SK-N-DZ (cell line): ENCODE measurements at regions not wholly inside any gene's neighbourhood (a gene's known extent, or its start where the extent isn't known, plus 50 kb on each side); places are given as distances from the start of the nearest gene placed in this dataset.

Experiments
- DNase-seq: peaks from one replicate; pipeline ENCODE4 v3.0.0-alpha.2; 2015; ENCODE audit warnings: low spot score

DNA sequence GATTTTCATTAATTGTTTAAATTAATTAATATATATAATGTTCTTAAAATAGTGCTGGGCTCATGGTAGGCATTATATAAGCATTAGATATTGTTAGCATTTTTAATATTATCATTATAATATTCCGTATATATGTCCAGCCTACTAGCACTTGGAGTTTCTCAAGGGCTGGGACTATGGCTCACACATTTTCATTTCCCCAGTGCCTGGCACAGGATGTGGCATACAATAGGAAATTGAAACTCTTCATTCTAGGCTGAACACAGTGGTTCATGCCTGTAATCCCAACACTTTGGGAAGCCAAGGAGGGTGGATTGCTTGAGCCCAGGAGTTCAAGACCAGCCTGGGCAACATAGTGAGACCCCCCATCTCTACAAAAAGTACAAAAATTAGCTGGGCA lies 170.4 kb downstream of the RSL24D1 start:
- no peak for DNase-seq

DNA sequence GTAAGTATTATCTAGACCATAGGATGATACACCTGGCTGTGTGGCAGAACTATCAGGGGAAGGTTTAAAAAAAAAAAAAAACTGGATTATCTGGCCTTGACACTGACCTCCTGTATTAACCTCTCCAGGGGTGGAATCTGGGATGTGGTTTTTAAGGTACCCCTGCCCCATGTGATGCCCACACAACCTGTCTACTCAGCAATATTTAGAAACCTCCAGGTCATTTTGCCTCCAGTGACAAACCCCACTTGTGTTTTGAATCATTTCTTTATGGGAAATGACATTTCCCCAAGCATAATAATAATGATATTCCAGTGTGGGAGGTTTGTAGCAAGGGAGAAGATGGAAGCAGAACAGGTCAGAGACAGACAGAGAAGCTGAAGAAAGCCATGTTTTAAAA lies 179.1 kb downstream of the RSL24D1 start:
- no peak for DNase-seq

DNA sequence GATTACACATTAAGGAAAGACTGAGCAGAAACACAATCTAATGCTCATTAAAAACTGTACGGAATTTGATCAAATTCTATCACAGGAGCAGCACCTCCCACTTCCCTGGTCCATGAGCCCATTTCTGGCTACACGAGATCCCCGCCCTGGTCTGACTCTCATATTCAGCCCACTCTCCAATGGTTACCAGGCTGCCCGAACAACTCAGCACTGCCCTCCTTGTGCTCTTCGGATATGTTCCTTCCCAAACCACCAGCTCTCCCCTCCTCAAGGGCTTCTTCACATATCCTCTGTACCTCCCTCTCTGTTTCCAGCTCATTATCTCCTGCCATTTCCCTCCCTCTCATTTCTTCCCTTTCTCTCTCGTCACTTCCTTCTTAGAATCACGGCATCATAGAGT lies 180.5 kb downstream of the RSL24D1 start:
- no peak for DNase-seq

DNA sequence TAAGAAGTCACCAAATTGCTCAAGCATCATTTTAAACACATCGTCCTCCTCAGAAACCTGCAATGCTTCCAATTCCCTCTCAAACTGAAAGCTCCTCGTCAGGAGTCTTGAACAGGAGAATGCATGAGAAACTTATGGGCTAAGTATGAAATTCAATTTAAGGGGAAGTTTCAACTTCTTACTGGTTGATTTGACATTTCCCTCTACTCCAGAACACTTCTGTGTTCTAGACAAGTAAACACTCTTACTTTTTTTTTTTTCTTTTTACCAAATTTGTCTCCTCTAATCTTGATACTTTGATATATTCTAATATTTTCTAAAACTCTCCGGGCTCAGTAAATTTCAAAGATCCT lies 181.7 kb downstream of the RSL24D1 start:
- DNase-seq = no peak

DNA sequence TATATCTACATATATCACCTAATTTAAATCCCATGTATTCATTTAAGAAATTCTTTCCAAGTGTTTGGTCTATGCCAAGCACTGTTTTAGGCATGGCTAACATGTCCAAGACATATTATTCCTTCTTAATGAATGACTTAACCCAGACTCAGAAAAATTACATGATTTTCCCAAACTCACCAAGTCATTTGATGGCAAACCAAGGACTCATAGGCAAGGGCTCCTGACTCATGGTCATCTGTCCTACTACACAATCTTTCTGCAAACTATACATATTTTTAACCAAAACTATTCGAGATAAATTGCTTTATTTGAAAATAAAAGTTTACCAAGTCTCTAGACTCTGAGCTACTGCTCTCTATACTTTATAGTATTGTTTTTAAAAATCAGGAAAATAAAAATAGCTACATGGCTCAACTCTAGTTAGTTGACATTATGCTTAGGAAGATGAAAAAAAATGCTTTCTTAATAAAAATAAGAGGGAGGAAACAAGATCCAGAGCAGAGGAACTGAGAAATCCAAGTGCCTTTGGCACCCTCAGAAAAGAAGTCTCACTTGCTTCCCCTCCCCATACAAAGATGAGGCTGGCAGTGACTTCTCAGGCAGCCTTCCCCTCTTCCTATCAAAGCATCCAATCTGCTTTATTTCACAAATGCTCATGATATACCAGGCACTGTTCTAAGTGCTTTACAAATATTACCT lies 182.2 kb downstream of the RSL24D1 start:
- no peak for DNase-seq

DNA sequence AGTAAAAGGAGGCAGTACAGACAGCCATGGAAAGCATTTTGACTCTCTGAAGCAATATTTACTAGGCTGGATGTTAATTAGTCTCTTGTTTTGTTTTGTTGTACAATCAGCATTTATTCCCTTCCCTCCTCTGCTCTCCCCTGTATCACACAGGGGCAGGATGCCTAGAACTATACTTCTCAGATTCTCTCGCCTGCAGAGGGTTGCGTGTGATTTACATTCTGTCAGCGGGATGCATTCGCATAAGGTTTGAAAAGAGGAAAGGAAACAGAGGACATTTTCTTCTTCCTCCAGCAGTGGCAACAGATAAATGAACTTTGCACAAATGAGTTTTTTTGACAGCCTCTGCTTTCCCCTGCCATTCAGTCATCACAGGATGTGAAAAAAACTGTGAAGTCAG lies 188.3 kb downstream of the RSL24D1 start:
- DNase-seq = no peak

DNA sequence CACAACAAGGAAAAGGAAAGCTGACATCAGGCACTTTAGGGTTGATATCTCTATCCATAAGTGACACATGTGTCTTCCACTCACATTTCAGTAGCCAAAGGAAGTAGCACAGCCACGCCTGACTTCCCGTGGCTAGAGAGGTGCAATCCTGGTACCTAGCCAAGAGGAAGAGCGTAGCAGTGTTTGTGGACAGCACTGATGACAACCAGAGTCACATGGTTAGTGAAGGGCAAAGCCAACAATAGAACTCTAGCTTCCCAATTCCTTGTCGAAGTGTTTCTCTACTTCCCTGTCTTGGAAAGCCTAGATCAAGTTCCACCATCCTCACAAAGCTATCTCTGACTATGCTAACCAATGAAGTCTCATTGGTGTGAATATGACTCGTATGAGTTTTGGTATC lies 189.2 kb downstream of the RSL24D1 start:
- DNase-seq = no peak

DNA sequence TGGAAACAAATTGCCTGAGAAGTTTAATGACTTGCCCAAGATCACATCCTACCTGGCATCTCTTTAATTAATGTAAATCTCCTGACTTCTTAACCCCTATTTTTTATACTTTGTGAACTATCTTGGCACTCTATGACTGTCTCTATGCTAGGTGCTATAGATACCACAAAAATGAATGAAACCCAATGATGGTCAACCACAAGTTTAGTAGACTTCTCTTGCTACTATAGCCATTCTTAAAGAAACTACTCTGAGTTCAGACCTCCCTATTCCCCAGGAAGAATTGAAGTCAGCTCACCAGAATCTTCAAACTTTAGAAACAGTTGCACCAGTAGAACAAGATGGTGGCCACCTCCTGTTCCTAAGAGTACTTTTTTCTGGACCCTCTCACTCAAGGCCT lies 191.1 kb downstream of the RSL24D1 start:
- no peak for DNase-seq

DNA sequence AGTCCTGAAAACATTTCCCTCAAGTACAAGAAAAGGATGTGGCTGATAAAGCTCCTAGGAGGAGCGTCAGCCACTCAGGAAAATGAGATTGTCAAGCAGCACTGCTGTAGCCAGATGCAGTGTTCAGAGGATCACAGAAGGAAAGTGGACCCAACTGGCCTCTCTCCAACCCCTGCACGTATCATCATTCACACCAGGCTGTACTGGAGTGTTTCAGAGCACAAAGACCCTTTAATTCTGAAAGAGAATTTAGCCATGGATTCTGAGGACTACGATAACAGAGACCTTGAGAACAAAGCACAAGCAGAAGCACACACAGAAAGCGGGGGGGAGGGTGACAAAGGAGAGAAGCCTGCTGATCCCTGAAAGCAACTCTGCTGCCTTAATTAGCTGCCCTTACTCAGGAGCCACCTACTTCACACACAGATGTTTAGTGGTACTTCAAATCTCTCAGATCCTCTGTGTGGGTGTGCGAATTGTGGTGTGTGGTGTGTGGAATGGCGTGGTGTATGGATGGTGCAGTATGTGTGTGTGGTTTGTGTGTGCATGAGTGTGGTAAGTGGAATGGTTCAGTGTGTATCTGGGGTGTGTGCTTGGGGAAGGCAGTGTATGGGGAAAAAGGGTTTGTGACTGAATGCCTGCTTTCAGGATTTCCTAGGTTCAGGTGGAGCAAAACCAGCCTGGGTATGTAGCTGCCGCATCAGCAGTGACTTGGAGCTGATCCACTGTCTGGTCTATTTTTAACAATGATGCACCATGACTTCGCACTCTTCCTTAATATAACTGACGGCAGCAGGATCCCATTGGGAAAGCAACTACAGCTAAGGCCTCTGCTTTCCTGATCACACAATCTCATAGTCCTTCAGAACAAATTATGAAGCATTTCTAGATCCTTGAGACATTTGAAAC lies 192.5 kb downstream of the RSL24D1 start:
- DNase-seq = no peak

DNA sequence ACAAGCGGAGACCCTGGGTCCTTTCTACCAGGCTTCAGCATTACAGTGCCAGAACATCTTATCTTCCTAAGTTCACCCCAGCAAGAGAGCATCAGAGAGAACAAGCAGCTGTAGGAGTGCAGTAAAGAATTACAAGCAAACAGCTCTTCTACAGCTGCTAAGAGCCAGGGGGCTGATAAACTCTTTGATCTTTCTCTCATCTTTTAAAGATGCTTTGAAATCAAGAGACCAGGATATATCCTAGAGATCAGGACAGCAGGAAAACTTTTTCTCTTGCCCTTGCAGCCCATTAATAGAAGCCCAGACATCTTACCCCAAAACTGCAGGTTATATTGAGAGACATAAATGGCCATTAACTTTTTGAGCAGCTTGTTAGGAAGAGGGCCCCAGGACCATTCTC lies 198.1 kb downstream of the RSL24D1 start:
- DNase-seq = no peak

DNA sequence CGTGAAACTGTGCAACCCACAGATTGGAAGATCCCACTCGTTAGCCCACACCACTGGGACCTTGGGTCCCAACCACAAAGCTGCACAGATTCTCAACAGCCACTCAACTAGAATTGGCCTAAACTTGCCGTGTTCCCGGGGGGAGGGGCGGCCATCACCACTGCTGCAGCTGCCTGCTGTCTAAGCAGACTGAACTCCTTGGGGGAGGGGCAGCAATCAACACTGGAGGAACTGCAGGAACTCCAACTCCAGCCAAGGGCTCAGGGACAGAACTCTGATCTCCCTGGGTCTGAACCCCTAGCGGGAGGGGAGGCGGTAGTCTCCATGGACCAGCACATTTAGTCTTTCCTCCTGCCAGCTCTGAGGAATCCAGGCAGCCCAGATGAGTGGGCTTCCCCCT lies 205.9 kb downstream of the RSL24D1 start:
- DNase-seq = peak; percentile 18

DNA sequence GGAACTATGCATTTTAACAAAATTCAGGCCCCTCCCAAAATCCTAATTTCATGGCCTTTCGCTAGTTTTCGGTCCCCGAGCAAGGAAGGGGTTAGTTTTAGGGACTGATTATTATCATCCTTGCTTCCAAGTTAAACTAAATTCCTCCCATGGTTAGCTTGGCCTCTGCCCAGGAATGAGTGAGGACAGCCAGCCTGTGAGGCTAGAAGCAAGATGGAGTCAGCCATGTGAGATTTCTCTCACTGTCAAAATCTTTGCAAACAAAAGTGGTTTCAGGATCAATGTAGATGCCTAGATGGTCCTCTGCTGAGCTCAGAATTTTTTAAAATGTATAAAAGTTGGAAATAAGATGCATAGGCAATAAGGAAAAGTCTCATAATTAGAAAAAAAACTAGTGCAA lies 208.9 kb downstream of the RSL24D1 start:
- DNase-seq = no peak

DNA sequence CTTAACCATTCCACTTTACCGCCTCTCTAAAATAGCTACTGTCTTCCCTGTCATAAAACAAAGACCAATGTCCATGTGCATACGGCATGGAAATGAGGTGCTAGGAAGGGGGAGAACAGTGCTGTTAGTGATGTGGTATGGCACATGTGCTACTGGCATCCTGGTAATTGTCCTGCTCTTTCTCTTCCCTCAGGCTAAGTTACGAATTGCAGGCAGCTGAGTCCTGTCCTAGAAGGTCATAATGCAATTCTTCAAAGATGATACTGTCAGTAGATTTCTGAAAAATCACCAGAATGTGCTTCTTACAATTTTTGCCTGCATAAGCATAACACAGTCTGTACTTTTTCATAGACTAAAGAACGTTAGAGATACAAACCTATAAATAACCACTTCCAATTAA lies 216.8 kb downstream of the RSL24D1 start:
- no peak for DNase-seq

DNA sequence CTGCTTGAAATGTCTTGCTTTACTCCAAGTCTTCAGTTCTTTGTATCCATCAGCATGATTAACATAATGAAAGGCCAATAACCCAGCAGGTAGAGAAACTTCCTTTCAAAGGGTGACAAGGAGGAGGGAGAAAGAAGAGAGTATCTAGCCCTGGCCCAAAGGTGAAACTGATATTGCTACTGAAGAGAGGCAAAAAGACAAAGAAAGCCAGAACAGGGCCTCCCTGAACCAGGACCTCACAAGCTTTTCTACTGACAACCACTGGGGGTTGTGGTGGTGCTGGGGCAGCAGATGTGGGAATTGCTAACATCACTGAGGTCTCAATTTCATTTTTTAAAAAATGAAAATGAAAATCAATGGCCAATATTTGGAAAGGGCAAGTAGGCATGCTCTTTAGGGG lies 234.1 kb downstream of the RSL24D1 start:
- no peak for DNase-seq

DNA sequence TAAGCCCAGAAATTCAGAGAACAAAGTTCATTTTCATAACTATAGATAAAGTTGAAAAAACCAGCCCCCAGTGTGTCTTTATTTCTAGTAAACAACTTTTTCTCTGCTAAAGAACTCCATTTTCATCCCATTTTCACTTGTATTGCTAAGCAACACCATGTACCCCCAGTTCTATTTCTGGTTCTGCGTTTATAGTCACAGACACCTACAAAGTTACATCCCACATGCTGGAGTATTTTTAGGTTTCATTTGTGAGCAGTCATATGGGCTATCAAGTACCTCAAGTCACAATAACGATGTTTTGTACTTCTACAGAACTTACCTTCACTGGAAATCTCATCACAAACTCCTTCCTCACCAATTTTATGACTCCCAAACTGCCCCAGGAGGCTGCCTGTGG lies 236.5 kb downstream of the RSL24D1 start:
- DNase-seq = no peak

DNA sequence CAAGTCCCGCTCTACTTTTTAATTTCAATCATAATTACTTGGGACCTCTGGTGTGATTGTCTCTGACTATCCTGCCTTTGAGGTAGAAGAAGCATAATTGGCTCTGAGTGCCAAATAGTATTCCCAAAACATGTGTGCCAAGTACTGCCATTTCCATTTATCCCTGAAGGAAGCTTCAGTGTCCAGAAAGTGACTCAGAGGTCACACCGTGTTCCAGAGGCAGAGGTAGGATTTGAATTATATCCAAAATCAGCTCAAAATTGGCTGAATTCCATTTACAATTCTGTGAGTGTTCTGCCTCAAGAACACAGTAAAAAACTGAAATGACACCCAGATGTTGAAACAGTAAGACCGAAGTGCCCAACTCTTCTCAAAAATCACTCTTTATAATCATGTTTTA lies 255.3 kb downstream of the RSL24D1 start:
- no peak for DNase-seq

DNA sequence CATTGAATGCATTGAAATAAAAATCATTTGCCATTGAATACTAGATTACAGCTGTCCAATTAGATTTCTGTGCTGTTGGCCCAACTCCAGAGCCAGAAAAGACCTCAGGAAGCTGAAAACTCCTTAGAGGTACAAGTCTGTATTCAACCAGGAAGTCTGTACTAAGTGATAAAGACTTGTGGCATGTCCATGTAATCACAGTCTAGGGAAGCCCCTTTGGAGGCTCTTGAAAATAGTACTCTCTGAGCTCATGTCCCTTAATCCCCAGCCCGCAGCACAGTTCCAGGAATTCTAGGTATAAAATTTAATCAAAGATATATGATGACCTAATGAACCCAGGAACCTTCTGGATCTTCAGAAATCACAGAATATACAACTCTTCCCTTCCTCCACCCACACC lies 279.4 kb downstream of the RSL24D1 start:
- no peak for DNase-seq

DNA sequence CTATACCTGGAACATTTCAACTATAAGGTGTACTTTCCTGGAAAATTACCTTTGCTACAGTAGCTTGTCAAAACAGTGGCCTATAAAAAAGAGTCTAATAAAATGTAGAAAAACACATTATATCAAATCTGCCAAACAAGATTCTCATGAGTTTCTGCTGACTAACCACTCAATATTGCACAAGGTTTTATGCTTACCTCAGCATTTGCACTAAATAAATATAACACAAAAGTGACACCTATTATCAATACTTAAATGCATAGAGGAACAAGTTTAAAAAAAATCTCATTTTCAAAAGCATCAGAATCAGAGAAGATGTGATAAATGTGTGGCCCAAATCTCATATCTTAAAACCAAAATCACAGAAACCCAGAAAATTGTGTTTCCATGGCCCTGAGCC lies 281.4 kb downstream of the RSL24D1 start:
- no peak for DNase-seq

DNA sequence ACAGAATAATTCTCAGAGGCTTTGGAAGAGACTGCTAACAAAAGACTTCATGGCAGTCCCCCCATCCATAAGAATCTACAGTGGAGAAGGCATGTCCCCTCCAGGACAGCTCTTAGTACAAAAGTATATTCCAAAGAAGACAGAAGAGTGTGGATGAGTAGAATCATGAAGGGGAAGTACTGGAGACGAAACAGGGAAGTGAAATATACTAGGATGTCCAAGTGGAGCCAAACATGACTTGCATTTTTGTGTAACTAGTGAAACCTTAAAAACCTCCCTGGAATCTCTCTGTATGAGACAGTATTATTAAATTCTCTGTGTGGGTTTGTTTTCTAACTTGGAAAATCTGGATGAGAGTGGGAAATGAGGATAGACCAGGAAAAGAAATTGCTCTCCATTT lies 312.4 kb downstream of the RSL24D1 start:
- no peak for DNase-seq

DNA sequence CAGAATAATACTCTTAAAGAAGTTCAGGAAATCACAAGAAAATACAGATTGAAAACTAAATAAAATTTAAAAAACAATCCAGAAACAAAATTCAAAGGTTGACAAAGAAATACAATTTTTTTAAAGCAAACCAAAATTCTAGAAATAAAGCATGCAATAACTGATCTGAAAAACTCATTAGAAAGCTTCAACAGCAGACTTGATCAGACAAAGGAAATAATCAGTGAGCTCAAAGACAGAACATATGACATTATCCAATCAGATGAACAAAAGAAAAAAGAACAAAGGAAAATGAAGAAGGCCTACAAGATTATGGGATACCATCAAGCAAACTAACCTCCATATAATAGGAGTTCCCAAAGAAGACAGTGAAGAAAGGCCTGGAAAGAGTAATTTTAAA lies 336.8 kb downstream of the RSL24D1 start:
- no peak for DNase-seq

DNA sequence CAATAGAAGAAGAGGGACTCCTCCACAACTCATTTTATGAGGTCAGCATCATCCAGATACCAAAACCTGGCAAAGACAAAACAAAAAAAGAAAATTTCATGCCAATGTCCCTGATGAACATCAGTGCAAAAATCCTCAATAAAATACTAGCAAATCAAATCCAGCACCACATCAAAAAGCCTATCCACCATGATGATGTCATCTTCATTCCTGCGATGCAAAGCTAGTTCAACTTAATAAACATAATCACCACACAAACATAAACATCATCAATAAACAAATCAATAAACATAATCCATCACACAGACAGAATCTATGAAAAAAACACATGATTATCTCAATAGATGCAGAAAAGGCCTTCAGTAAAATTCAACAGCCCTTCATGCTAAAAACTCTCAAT lies 342.1 kb downstream of the RSL24D1 start:
- no peak for DNase-seq

DNA sequence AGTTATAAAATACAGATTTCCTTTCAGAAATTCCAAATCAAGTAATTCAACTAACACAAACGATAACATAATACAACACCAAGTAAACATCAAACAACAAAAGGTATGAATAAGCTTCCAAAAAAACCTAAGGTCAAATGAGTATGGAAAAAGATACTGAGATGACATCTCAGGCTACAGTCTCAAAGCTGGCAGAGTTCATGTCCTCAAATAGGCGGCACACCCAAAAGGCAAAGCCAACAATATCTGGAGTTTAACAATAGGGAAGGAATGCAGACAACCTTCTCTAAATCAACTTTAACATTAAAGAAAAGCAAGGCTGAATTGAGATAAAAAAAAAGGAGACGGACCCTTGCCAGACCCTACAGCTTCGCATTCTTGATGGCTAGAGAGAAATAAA lies 346.6 kb downstream of the RSL24D1 start:
- no peak for DNase-seq

DNA sequence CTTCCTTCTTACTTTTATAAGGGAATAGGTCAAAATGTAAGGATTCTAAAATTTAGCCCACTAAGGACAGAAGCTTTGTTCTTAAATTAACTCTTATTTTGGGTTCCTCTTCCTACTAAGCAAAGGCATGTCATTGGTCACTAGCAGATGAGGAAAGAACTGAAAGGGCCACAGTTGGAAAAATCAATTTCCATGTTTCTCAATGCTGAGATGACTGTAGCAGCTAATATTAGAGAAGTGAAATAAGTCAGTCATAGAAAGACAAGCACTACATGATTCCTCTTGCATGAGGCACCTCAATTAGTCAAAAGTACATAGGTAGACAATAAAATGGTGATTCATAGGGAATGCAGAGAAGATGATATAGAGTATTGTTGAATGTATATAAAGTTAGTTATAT lies 353.7 kb downstream of the RSL24D1 start:
- no peak for DNase-seq
